Stimulated activated naive CD8-positive, alpha-beta T cell treated with anti-CD3 and anti-CD28 coated beads, Interleukin-15, Interleukin-2, amounts not matched to agents 100 U/mL and 50 U/mL, for 24 hours (primary cell): ENCODE measurements at regions not wholly inside any gene's neighbourhood (a gene's known extent, or its start where the extent isn't known, plus 50 kb on each side); places are given as distances from the start of the nearest gene placed in this dataset.
"Not testable (repeated sequence)": the region's sequence is repeated elsewhere in the genome, so short reads cannot be mapped to it uniquely, and the experiment has no call there.

Experiments
- ATAC-seq: fragments of 150-1000 bp; cut with Tn5 transposase; one replicate; pipeline ENCODE4 v1.10.0; 2021
- DNase-seq: peaks from one replicate; pipeline ENCODE4 v3.0.0; 2021

DNA sequence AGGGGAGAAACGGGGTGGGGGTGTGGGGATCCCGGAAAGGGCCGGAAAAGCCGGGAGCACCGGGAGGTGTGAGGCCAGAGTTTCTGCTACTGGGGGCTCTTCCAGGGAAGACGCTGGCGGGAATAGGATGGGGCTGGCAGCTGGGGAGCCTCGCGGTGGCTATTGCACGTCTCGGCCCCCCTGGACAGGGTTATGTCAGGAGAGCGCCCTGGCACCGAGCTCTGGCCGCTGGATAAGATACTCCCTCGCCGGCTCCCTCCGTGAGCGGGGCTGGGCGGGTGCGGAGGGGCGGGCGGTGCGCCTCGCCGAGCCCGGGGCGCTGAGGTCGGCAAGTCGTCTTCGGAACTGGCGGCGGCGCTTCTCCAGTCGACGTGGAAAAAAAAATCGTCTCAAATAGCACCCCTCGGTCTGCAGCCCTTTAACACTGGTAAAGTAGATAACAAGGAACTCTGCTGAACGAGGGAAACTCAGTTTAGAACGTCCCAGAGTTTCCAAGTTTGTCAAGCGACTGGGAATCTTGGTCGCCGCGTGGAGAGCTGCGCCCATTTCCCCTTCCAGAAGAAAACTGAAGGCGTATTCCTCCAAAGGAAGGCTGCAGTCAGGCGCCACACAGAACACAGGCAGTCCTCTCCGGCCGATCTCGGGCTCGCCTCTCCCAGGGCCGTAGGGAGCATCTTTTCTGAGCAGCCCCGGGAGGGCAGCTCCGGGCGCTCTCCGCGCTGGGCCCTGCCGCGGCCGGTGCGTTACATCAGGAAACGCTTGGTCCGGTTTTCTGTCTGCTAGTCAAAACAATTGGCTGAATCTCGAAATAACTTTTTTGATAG is 115.1 kb downstream of the KCNRG start:
- DNase-seq (peak; percentile 39), ATAC-seq (peak; percentile 15)

DNA sequence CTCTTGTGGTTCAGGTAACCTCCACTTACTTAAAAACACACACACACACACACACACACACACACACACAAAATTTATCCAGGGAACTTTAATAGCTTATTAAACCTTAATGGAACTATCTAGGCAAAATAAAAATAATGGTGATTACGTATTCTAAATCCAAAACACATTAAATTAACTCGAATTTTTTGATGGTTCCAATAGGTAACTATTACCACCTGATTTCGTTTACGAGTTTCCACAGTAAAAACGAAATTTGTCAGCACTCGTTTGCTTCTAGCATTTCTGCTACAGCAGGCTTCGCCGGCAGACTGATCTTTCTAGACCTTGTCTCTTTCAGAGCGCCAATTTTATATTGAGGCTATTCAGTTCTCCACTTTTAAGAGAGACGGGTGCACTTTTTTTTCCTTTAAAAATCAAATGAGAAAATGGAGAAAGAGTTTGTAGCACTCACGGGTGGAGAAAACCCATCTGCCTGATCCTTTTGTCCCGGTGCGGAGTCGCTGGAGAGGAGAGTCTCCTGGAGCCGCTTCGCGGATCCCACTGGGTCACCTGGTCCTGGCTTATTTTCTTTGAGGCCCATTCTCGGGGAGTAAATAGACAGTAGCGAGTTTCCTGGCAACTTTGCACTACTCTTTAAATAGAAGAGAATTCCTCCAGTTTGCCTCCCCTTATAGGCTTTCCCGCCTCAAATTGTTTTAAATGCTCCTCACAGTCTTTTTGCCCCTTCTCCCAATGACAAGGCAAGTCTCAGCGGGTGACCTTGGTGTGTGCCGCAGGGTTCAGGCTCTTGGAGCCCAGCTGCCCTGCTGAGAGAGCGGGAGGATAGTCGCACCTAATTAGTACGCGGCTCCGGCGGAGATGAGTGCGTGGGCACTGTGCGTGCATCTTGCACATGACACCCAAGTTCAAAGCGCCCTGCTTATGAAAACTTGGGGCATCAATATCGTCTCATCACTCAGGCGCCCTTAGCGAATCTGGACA is 117.0 kb downstream of the KCNRG start:
- DNase-seq (no peak), ATAC-seq (no peak)

DNA sequence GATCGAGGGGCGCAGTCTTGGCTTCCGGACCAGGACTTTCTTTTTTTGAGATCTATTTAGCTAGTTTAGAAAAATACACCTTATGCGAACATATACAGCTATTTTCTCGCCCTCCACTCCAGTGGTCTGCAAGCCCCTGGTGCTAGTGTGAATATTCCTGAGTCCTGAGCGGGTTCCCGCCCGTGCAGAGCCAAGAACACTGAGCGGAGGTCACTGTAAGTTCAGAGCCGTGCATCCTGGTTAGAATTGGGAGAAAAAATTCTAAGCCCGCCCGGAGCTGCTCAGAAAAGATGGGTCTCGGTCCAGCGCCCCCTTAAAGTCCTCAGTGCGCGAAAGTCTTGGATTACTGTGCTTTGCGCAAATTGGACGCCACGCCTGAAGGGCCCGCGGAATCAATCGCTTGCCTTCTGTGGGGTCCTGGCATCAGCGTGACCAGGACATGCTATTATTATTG is 117.7 kb downstream of the KCNRG start:
- DNase-seq (no peak), ATAC-seq (no peak)

DNA sequence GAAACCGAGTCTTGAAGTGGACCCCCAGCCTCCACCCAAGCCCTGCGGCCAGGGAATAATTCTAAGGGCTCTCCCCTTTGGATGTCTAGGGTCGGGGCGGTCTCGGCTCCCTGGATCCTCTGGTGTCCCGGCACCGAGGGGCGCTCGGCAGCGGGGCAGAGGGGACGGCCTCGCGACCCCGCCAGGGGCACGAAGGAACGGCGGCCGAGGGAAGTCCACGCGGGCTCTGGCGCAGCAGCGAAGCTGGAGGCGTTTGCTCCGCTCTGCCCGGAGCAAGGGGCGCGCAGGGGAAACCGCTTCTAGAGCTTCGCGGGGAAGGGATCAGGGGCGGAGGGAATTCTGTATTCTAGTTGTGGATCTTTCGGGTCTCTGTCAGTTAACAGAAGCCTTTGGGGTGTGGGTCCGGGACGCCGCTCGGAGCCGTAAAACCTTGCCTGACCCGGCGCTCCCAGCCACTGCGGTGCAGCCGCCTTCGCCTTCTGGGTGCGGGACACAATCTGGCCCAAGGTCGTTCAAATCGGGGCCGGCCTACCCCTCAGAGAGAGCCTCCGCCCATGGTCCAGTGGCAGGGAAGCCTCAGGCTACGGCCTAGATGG is 118.2 kb downstream of the KCNRG start:
- DNase-seq (no peak), ATAC-seq (no peak)

DNA sequence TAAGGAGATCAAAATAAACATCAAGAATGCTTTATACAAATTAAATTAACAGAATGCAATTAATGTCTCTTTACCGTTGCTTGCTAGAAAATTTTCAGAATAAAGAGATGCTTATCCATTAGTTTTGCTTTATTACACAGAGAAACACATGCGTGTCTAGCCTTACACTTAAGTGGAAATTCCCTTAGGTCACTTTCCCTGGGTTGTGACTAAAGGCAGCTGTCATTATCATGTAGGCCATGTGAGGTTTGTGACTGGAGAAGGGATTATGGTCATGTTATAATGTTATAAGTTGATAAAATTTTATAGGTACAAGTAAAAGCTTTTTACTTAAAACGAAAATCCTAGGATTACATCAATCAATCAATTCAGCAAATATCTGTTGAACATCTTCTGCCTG is 121.0 kb downstream of the KCNRG start:
- DNase-seq (no peak), ATAC-seq (no peak)

DNA sequence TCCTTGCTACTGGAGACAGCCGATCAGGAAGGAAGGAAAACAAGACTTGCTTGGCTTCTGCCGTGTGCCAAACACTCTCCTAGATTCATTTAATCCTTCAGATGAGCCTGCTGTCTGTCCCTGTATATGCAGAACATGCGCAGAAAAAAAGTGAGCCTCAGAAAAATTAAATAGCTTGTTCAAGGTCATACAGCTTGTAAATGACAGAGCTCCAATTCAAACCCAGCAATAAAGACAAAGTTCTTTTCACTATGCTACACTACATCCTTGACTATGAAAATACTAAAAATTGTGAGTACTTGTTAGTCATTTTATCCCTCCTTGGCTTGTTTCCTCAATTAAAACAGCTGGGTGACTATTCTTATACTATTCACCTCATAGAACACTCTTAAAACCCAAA is 121.4 kb downstream of the KCNRG start:
- no peak for ATAC-seq
- no peak for DNase-seq

DNA sequence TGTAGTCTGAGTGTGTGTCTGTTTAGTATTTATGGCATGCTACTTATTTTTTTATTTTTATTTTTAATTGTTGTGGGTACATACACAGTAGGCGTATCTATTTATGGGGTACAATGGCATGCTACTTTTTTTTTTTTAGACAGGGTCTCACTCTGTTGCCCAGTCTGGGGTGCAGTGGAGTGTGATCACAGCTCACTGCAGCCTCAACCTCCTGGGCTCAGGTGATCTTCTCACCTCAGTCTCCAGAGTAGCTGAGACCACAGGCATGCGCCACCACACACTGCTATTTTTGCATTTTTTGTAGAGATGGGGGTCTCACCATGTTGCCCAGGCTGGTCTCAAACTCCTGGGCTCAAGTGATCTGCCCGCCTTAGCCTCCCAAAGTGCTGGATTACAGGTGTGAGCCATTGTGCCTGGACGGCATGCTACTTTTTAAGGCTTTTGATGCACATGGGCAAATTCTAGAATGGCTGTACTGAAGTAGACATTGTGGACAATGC is 124.2 kb downstream of the KCNRG start:
- not testable (repeated sequence) for DNase-seq, ATAC-seq

DNA sequence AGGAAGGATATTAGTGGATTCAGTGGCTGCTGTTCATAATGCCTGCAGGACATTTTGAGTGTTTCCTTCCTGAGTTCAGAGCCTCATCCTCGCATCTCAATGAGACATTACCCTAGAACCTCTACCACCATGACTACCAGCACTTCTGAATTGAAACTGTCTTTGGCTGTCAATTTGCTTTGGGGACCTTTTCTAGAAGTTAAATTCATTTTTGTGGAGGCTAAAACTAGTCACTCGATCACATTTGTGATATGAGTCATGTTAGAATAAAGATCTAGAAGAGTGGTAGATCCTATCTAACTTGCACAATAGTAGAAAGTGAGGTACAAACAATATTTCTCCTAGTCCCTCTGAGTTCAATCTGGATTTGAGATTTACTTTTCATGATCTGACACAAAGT is 124.9 kb downstream of the KCNRG start:
- ATAC-seq: peak; percentile 89
- no peak for DNase-seq

DNA sequence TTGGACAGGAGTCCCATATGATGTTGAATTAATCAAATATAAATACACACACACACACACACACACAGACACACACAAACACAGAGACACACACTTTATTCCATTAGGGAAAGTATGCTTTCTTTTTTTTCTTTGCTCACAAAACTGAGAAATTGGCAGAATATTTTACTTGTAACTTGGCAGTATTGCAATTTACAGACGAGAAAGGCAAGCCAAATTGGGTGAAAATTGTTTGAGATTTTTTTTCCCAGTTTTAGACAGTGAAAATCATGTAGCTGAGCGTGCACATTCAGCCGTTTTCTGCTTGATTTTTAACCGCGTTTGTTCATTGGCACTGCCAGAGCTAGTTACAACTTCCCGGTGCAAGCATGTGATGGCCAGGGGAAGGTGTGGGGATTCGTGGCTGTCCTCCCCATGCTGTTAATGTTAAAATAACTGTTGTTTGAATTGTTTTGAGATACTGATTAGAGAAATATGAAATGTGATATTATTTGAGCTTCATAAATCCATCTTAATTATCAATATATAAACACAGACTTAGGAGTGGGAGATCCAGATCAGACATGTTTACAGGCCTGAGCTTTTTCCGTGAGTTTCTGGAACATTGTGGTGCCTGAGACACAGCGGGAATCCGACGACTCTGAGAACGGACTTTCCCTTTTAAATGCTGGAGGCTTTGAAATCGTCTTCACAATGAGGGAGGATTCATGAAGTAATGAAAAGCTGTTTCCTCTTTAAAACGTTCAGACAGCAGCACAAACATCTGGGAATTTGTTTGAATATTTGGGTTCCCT is 125.5 kb downstream of the KCNRG start:
- DNase-seq: no peak
- no peak for ATAC-seq

DNA sequence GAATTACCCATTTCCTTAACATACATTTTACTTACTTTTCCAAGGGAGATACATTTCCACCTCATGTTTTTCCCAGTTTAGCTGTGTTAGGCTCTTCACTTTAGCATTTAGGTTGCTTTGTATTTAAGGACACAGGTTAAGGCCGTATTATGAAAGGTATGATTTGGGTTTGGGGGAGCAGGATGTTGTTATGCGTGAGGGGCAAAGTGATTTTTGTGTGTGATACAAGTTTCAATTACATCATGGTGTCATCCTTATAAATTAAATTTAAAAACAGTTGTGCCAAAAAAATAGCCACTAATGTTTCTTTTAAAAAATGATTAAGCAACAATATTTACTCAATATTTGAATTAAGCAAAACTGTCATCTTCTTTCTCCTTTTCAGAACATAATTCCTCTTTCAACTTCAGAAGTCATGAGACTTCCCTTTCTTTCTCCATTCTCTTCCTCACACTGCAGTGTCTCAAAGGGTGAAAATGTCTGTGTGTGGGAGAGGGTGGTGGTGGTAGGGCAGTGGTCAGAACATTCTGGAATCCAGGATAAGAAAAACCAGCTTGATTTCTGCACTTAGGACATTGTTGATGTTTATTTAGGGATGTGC is 126.2 kb downstream of the KCNRG start:
- ATAC-seq (no peak), DNase-seq (no peak)

DNA sequence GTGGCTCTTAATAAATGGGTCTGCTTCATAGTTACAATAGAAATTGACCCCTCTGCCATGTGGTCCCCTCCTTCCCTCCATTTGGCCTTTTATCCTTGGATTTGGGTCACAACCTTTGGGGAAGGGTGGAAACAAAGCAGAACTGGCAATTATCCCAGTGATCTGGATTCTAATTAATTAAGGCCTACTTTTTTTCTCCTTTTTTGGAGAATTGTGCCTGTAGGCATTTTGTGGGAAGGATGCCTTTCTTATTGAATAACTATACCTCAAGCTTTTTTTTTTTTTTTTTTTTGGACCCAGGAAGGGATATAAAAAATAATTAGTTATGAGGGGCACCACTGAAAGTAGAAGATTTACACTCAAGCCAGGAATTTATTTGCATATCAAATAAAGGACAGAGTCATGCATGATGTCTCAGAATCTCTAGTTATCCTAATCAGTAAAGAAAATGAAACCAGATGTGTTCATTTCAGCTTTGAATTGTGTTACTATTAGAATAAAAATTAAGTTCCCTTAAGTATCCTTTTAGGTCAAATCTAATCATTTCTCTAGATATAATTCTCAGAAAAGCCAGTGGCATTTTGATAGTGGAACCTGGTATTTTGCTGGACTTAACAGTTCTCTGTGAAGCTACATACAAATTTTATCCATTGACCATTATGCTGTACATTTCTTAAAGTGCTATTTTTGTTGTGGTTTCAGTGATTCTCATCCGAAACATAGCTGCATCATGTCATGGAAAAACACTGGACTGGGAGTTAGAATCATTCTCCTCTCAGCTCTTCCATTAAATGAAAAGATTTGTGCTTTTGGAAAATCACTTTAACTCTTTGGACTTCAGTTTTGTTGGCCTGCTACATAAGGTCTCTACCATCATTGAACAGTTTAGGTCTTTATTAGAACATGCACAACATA is 129.3 kb downstream of the KCNRG start:
- DNase-seq (no peak), ATAC-seq (no peak)

DNA sequence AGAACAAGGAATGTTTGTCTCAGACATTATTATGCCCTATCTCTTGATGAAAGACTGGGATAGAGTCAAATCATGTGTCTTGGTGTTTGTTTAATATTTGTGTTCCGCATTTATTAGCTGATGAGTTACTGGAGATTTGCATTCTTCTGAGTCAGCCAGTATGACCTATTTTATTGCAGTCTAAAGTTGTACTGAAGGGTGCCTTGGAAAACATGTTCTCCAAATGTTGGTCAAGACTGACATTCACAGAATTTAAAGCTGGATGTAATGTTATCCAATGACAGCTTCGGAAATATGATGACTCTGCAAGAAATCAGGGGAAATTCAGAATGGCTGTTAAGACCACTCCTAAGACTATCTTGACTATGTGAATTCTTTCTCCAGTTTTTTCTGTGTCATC is 134.0 kb downstream of the KCNRG start:
- no peak for ATAC-seq
- no peak for DNase-seq

DNA sequence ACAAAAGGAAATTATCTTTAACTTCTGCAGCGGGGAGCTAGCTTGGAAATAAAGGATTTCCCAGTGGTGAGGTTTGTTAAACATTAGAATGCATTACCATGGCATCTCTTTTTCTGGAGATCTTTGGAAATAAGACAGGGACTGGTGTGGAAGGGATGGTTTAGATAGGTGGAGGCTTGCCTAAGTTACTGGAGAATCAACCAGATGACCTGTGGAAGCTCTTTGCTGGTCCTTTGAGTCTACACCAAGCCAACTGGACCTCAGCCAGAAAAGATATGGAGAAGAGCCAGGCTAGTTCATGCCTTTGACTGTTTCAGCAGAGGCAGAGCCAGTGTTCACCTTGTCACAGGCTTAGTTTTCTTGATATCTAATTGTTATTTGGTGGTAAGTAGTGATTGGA is 134.7 kb downstream of the KCNRG start:
- DNase-seq (no peak), ATAC-seq (no peak)

DNA sequence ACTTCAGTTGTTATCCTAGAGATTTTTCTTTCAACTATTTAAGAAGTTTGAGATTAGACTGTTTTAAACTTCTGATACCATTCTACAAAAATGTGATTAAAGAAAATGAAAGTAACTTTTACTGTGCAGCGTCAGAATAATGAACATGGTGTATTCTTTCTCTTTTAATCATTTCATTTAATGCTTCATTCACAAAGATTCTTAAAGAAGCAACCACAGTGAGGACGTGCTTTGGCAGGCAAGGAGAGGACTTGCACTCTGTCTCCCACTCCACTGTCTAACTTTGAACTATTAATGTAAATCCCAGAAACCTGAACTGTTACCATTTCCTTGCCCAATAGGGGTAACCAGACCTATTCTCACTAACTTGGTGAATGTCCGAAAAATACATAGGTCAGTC is 137.0 kb downstream of the KCNRG start:
- ATAC-seq (no peak), DNase-seq (no peak)

DNA sequence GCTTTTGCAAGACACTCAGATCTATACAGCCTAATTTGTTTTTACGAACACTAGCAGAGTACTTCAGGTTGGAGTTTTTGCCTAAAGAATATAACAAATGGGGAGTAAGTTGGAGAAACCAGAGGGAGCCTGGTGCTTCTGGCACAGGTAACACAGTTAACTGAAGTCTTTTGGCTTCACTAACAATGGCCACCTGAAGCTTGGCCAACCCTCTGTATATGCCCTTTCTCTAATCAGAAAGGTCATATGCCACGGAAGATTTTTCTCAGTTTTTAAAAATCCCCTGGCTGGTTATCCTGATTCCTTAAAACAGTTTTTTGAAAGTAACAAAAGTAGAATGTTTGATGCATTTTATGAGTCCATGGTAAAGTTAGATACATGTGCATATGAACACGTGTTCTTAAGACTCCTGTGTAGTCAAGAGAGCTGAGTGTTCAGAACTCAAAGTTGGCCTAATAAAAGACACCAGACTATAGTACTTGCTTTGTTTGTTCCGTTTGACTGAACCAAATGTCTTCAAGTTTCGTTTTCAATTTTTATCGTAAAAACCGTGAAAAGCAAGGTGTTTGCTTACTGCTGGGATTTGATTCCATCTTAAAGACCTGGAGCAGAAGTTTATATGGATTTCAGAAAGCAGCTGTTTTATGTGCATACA is 137.5 kb downstream of the KCNRG start:
- no peak for ATAC-seq

DNA sequence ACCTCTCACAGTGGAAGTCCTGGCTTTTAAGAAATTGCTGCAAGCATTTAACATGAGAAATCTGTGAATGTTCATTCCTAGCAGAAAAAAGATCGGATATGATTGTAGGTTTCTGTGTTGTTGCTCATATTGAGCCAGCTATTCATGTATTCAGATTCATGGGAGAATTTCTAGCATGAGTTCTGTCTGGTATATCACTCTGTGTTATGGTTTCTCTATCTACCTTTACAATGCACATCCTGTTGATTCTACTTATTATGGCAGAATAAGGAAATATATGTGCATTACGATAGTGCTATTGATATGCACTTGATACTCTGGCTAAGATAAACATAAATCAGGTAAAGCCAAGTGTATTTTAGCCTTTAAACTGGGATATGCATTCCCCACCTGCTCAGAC is 138.2 kb downstream of the KCNRG start:
- no peak for ATAC-seq
- DNase-seq: no peak

More for the DNA sequence above, 137.5 kb downstream of the KCNRG start:
- DNase-seq: no peak

DNA sequence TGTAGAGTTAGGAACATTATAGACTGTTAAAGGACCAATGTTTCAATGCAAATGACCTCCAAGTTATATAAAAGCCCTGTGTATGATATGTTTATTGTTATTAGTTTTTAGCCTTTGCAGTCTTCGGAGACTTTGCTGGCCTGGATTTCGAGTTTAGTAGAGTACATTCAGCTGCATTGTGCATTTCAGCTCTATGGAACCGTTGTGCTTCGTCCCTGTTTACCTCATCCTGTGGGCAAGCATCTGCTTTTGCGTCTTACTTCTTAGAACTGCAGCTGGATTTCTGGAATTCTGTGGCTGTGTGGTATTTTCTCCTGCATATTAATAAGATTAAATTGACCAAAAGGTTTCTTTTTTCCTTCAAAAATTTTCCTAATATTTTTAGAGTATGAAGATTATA is 138.6 kb downstream of the KCNRG start:
- ATAC-seq (no peak), DNase-seq (no peak)

DNA sequence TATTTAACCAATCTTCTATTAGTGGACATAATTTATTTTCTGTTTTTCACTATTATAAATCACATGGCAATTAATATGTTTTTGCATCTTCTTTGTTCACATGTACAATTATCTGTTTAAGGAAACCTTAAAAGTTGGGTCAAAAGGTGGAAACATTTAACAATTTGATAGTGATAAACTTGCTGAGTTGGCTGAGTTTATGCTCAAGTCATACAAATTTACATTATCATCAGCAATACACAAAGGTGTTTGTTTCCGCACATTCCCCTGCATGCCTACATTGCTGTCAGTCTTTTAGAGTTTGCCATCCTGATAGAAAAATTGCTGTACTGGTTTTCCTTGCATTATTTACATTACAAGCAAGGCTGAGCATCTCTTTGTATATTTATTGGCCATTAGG is 139.5 kb downstream of the KCNRG start:
- DNase-seq: no peak
- ATAC-seq: no peak

DNA sequence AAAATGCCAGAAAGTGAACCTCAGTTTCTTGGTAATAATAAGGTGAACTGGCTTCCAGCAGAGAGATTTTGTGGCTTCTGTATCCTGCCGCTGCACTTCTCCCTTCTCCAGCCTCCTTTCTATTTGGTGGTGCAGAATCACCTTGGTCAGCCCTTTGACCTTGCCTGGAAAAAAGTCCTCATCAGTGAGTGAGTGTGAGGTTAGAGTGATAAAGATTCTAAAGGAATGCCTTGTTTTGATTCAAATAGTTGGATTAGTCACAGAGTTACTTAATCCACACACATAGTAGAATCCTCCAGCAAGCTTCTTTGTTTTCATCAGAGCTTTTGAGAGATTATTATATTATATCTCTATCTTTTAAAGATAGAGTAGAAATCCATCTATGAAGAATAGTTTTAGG is 140.9 kb downstream of the KCNRG start:
- DNase-seq (no peak), ATAC-seq (no peak)
